GM12878 (cell line): ENCODE measurements at regions not wholly inside any gene's neighbourhood (a gene's known extent, or its start where the extent isn't known, plus 50 kb on each side); places are given as distances from the start of the nearest gene placed in this dataset.

Experiments
- CREM ChIP-seq: IDR thresholded peaks from 2 replicates; pipeline ENCODE4 v1.6.1; 2014; ENCODE audit warnings: antibody characterized with exemption, low read depth
- CTCF ChIP-seq, 3 experiments: IDR thresholded peaks in 2 of 3; conservative IDR thresholded peaks in 1 of 3; 2 replicates each; pipeline ENCODE4 v1.5.1; 2011; ENCODE audit warnings: low read depth in 3 of 3, low read length in 3 of 3, mild to moderate bottlenecking in 3 of 3, control low read depth in 2 of 3, moderate library complexity in 2 of 3, inconsistent platforms in 1 of 3, mixed read lengths in 1 of 3; ENCODE audit not compliant: control insufficient read depth in 2 of 3, insufficient read depth in 1 of 3; ENCODE audit errors: extremely low read depth in 1 of 3
- PBX3 ChIP-seq: IDR thresholded peaks from 2 replicates; pipeline ENCODE4 v1.6.1; 2011; ENCODE audit warnings: mild to moderate bottlenecking, low read depth, low read length, moderate library complexity; ENCODE audit not compliant: insufficient replicate concordance
- POLR2A ChIP-seq: IDR thresholded peaks from 2 replicates; pipeline ENCODE4 v1.6.1; 2011; ENCODE audit warnings: low read depth, mild to moderate bottlenecking, low read length
- POLR2AphosphoS5 ChIP-seq: IDR thresholded peaks from 2 replicates; pipeline ENCODE4 v1.6.1; 2011; ENCODE audit warnings: mild to moderate bottlenecking, low read length, inconsistent platforms
- RAD21 ChIP-seq: IDR thresholded peaks from 2 replicates; pipeline ENCODE4 v1.6.1; 2011; ENCODE audit warnings: mild to moderate bottlenecking, low read depth, low read length, moderate library complexity; ENCODE audit not compliant: insufficient read depth
- SPI1 ChIP-seq: IDR thresholded peaks from 2 replicates; pipeline ENCODE4 v1.6.1; 2011; ENCODE audit warnings: low read depth, mild to moderate bottlenecking, low read length, moderate library complexity, borderline replicate concordance; ENCODE audit not compliant: insufficient read depth
- TBL1XR1 ChIP-seq: IDR thresholded peaks from 2 replicates; pipeline ENCODE4 v1.6.1; 2012; ENCODE audit warnings: low read depth, low read length, improper control_type of control experiment
- USF1 ChIP-seq: IDR thresholded peaks from 2 replicates; pipeline ENCODE4 v1.6.1; 2011; ENCODE audit warnings: borderline replicate concordance, low read depth, mild to moderate bottlenecking, moderate library complexity, mixed read lengths, low read length; ENCODE audit not compliant: insufficient read depth; ENCODE audit errors: extremely low read length
- ZNF274 ChIP-seq: IDR thresholded peaks from one replicate; pipeline ENCODE4 v1.8.0; 2011; ENCODE audit not compliant: insufficient read length, insufficient read depth

- TF ChIP-seq CTCF (IDR thresholded peaks at IDR 0.05 in 2 of 3, conservative IDR thresholded peaks at IDR 0.05 in 1 of 3; ENCODE audit: control insufficient read depth in 2 of 3, extremely low read depth in 1 of 3, insufficient read depth in 1 of 3, low read depth in 3 of 3, low read length in 3 of 3) = no peak
- no peak for TF ChIP-seq TBL1XR1
- no peak for TF ChIP-seq ZNF274
- no peak for TF ChIP-seq POLR2A
- no peak for TF ChIP-seq USF1
- no peak for TF ChIP-seq PBX3
- no peak for TF ChIP-seq CREM
- no peak for TF ChIP-seq POLR2AphosphoS5
- no peak for TF ChIP-seq RAD21
- TF ChIP-seq SPI1 = no peak
Measured at GRCh38 chr7:81211934-81212320, 293.1 kb upstream of the SEMA3C start.
